ENCODE measurements at regions not wholly inside any gene's neighbourhood (a gene's known extent, or its start where the extent isn't known, plus 50 kb on each side); places are given as distances from the start of the nearest gene placed in this dataset.

DNA sequence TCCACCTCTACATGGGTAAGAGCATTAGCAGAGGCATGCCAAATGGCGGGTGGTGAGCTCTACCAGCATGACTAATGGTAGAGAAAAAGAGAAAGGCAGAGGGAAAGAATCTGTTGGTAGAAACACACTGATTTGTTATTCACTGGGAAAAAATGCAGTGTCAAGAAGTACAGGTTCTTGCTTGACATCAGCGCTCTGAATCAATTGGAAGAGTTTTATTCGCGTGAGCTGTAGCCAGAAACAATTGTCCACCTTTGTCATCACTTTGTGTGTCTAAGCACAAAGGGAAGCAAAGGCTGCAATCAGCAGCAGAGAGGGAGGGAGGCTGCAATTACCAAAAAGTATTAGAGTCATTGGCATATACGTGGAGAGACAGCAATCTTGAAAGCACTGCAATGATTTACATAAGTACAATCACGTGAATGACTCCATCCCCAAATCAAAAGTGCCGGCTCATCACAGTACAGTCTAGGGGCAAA is 67.7 kb upstream of the HS3ST1 start:
- no peak overlapping the region for H3K4me3 ChIP-seq (ENCODE audit: low read depth, low read length)
- no peak overlapping the region for H3K27ac ChIP-seq (ENCODE audit: extremely low read depth, low read depth, low read length)
- H3K4me1 ChIP-seq (ENCODE audit: control insufficient read depth, insufficient read depth, low read length): no peaks in the 10 kb centered on the region
- H3K36me3 ChIP-seq (ENCODE audit: control insufficient read depth in 2 of 2, insufficient read depth in 1 of 2, low read length in 2 of 2): no peaks in the 10 kb centered on the region
- ChIA-PET POLR2A (no interaction called here), CTCF (no interaction called here)
- no peaks in the 10 kb centered on the region for H3K9me3 ChIP-seq (ENCODE audit: control insufficient read depth, insufficient read depth, low read depth, low read length)
- TF ChIP-seq ZNF747 (tag by site-specific recombination; IDR thresholded peaks at IDR 0.05): no peak
- no peak for TF ChIP-seq SCRT2 (tag by site-specific recombination; IDR thresholded peaks at IDR 0.05)
- TF ChIP-seq ZNF211 (tag by site-specific recombination; IDR thresholded peaks at IDR 0.05; ENCODE audit: low read depth): no peak
- TF ChIP-seq MEIS1 (CRISPR knock-in tag; IDR thresholded peaks at IDR 0.05; ENCODE audit: borderline replicate concordance): no peak
- no peak for TF ChIP-seq ZNF133 (tag by site-specific recombination; IDR thresholded peaks at IDR 0.05)
- no peak for TF ChIP-seq ZNF112 (tag by site-specific recombination; IDR thresholded peaks at IDR 0.05)
- TF ChIP-seq, protein P1, sequence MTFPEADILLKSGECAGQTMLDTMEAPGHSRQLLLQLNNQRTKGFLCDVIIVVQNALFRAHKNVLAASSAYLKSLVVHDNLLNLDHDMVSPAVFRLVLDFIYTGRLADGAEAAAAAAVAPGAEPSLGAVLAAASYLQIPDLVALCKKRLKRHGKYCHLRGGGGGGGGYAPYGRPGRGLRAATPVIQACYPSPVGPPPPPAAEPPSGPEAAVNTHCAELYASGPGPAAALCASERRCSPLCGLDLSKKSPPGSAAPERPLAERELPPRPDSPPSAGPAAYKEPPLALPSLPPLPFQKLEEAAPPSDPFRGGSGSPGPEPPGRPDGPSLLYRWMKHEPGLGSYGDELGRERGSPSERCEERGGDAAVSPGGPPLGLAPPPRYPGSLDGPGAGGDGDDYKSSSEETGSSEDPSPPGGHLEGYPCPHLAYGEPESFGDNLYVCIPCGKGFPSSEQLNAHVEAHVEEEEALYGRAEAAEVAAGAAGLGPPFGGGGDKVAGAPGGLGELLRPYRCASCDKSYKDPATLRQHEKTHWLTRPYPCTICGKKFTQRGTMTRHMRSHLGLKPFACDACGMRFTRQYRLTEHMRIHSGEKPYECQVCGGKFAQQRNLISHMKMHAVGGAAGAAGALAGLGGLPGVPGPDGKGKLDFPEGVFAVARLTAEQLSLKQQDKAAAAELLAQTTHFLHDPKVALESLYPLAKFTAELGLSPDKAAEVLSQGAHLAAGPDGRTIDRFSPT (tag by site-specific recombination; IDR thresholded peaks at IDR 0.05): no peak
- no peak for TF ChIP-seq ZNF350 (tag by site-specific recombination; IDR thresholded peaks at IDR 0.05)
- TF ChIP-seq, protein P2, sequence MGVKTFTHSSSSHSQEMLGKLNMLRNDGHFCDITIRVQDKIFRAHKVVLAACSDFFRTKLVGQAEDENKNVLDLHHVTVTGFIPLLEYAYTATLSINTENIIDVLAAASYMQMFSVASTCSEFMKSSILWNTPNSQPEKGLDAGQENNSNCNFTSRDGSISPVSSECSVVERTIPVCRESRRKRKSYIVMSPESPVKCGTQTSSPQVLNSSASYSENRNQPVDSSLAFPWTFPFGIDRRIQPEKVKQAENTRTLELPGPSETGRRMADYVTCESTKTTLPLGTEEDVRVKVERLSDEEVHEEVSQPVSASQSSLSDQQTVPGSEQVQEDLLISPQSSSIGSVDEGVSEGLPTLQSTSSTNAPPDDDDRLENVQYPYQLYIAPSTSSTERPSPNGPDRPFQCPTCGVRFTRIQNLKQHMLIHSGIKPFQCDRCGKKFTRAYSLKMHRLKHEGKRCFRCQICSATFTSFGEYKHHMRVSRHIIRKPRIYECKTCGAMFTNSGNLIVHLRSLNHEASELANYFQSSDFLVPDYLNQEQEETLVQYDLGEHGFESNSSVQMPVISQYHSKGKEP (tag by site-specific recombination; IDR thresholded peaks at IDR 0.05): no peak

GRCh38 chr4:11495818-11496217 is 67.1 kb upstream of the HS3ST1 start:
- ChIA-PET CTCF (no interaction called here), POLR2A (no interaction called here)
- no peak for TF ChIP-seq MYNN (tag by site-specific recombination; IDR thresholded peaks at IDR 0.05; ENCODE audit: borderline replicate concordance)
- no peak for TF ChIP-seq ZNF394 (tag by site-specific recombination; IDR thresholded peaks at IDR 0.05; ENCODE audit: borderline replicate concordance)
- no peak for TF ChIP-seq TCF7L2 (IDR thresholded peaks at IDR 0.05; ENCODE audit: borderline replicate concordance, low read depth, low read length)
- TF ChIP-seq HOXD13 (CRISPR knock-in tag; IDR thresholded peaks at IDR 0.05; ENCODE audit: borderline replicate concordance): no peak
- TF ChIP-seq SCRT1 (tag by site-specific recombination; IDR thresholded peaks at IDR 0.05; ENCODE audit: borderline replicate concordance): no peak
- TF ChIP-seq PRDM1 (tag by site-specific recombination; IDR thresholded peaks at IDR 0.05): no peak
- no peak for TF ChIP-seq ZNF341 (tag by site-specific recombination; IDR thresholded peaks at IDR 0.05; ENCODE audit: low read depth)
- TF ChIP-seq ZNF768 (tag by site-specific recombination; IDR thresholded peaks at IDR 0.05): no peak
- TF ChIP-seq, protein P3, sequence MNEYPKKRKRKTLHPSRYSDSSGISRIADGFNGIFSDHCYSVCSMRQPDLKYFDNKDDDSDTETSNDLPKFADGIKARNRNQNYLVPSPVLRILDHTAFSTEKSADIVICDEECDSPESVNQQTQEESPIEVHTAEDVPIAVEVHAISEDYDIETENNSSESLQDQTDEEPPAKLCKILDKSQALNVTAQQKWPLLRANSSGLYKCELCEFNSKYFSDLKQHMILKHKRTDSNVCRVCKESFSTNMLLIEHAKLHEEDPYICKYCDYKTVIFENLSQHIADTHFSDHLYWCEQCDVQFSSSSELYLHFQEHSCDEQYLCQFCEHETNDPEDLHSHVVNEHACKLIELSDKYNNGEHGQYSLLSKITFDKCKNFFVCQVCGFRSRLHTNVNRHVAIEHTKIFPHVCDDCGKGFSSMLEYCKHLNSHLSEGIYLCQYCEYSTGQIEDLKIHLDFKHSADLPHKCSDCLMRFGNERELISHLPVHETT (tag by site-specific recombination; IDR thresholded peaks at IDR 0.05): no peak
- no peak for TF ChIP-seq ZNF157 (tag by site-specific recombination; IDR thresholded peaks at IDR 0.05)
- no peak for TF ChIP-seq ZNF138 (tag by site-specific recombination; IDR thresholded peaks at IDR 0.05; ENCODE audit: borderline replicate concordance)
- TF ChIP-seq ZNF621 (tag by site-specific recombination; IDR thresholded peaks at IDR 0.05): no peak
- TF ChIP-seq ZXDB (tag by site-specific recombination; IDR thresholded peaks at IDR 0.05): no peak
- no peak for TF ChIP-seq ZSCAN30 (tag by site-specific recombination; IDR thresholded peaks at IDR 0.05)
- no peak for TF ChIP-seq ZNF558 (tag by site-specific recombination; IDR thresholded peaks at IDR 0.05)
- no peak for TF ChIP-seq ZNF707 (tag by site-specific recombination; IDR thresholded peaks at IDR 0.05)
- H3K9me3 ChIP-seq (ENCODE audit: control insufficient read depth, insufficient read depth, low read depth, low read length): no peaks in the 10 kb centered on the region
- no peaks in the 10 kb centered on the region for H3K36me3 ChIP-seq (ENCODE audit: control insufficient read depth in 2 of 2, insufficient read depth in 1 of 2, low read length in 2 of 2)
- H3K27ac ChIP-seq (ENCODE audit: extremely low read depth, low read depth, low read length): no peak overlapping the region
- no peak overlapping the region for H3K4me3 ChIP-seq (ENCODE audit: low read depth, low read length)
- H3K4me1 ChIP-seq (ENCODE audit: control insufficient read depth, insufficient read depth, low read length): no peaks in the 10 kb centered on the region
